ENCODE measurements at regions not wholly inside any gene's neighbourhood (a gene's known extent, or its start where the extent isn't known, plus 50 kb on each side); places are given as distances from the start of the nearest gene placed in this dataset.

DNA sequence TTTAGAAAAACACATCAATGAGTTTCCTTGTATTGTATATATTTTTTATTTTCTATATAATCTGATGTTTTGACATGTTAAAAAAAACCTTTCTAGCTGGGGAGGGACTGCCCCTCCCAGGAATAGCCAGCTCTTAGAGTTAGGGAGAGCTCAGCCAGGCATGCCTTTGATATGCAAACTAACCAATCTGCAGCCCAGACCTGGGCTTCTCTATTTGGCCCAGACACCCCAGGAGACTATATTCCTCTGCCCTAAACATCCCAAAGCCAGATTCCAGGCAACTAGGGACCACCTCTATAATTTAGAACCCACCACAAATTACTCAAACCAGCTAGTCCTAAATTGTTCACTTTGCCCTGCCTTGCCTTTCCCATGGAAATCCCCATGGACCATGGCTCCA is 390.9 kb upstream of the ADAMTS9 start:
- Histone ChIP-seq H3K27me3 (ENCODE audit: insufficient read depth, low read depth, severe bottlenecking) (no peaks in the 10 kb centered on the region), H3K36me3 (no peaks in the 10 kb centered on the region), H3K9me3 (ENCODE audit: severe bottlenecking) (no peaks in the 10 kb centered on the region), H3K27ac (no peak overlapping the region), H3K4me3 (ENCODE audit: low read depth, low read length) (no peak overlapping the region)
- TF ChIP-seq, protein P1, sequence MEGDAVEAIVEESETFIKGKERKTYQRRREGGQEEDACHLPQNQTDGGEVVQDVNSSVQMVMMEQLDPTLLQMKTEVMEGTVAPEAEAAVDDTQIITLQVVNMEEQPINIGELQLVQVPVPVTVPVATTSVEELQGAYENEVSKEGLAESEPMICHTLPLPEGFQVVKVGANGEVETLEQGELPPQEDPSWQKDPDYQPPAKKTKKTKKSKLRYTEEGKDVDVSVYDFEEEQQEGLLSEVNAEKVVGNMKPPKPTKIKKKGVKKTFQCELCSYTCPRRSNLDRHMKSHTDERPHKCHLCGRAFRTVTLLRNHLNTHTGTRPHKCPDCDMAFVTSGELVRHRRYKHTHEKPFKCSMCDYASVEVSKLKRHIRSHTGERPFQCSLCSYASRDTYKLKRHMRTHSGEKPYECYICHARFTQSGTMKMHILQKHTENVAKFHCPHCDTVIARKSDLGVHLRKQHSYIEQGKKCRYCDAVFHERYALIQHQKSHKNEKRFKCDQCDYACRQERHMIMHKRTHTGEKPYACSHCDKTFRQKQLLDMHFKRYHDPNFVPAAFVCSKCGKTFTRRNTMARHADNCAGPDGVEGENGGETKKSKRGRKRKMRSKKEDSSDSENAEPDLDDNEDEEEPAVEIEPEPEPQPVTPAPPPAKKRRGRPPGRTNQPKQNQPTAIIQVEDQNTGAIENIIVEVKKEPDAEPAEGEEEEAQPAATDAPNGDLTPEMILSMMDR (IDR thresholded peaks at IDR 0.05; ENCODE audit: low read depth, low read length), result no peak
- no peak for DNase-seq

DNA sequence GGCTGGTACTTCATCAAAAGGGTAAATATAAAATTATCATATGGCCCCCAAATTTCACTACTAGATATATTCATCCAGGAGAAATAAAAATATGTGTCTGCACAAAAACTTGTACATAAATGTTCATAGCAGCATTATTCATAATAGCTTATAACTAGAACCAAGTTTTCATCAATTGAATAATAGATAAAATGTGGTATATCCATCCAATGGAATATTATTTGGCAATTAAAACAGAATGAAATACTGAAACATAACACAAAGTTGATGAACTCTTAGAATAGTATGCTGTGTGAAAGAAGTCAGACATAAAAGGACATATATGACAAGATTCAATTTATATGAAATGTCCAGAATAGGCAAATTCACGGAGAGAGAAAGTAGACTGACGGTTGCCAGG is 389.3 kb upstream of the ADAMTS9 start:
- Histone ChIP-seq H3K4me3 (ENCODE audit: low read depth, low read length) (no peak overlapping the region), H3K9me3 (ENCODE audit: severe bottlenecking) (no peaks in the 10 kb centered on the region), H3K27me3 (ENCODE audit: insufficient read depth, low read depth, severe bottlenecking) (no peaks in the 10 kb centered on the region), H3K27ac (no peak overlapping the region), H3K36me3 (no peaks in the 10 kb centered on the region)
- TF ChIP-seq, protein P1 (IDR thresholded peaks at IDR 0.05; ENCODE audit: low read depth, low read length), result no peak
- no peak for DNase-seq

DNA sequence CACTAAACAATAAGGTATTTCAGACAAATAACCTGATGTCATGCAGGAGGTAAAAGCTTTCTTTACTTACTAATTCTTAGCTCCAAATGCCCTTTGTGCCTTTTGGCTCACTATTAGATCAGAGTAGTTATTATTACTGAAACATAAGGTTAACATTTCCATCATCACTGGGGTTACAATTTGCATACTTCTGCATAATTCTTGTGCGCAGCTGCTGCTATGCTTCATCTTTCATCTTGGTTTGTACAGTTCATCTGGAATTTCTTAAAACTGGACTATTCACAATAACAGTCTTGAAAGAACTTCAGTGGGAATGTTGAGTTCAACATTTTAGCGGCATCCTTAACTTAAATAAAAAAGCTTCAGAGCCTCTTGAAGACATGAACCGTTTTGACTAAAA is 383.2 kb upstream of the ADAMTS9 start:
- DNase-seq, result no peak
- TF ChIP-seq, protein P1 (IDR thresholded peaks at IDR 0.05; ENCODE audit: low read depth, low read length), result no peak
- H3K4me3 ChIP-seq (ENCODE audit: low read depth, low read length), result no peak overlapping the region
- no peaks in the 10 kb centered on the region for H3K27me3 ChIP-seq (ENCODE audit: insufficient read depth, low read depth, severe bottlenecking)
- no peak overlapping the region for H3K27ac ChIP-seq
- no peaks in the 10 kb centered on the region for H3K9me3 ChIP-seq (ENCODE audit: severe bottlenecking)
- H3K36me3 ChIP-seq, result no peaks in the 10 kb centered on the region

DNA sequence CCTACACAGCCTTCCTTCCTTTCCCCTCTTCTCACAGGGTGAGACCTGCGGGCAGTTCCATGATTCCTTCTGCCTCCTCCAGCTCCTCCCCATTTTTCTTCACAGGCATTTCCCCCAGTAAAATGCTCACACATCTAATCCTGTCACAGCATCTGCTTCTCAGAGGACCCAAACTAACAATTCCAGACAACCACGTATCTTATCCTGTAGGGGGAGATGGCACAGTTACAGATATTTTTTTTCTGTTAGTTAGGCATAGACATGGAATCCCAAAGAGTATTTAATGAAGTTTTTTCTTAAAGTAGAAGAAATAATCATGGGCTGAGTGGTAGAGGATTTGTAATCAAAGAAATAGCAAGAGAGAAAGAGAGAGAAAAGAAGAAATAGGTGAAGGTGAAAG is 373.1 kb upstream of the ADAMTS9 start:
- no peaks in the 10 kb centered on the region for H3K9me3 ChIP-seq (ENCODE audit: severe bottlenecking)
- H3K27me3 ChIP-seq (ENCODE audit: insufficient read depth, low read depth, severe bottlenecking), result no peaks in the 10 kb centered on the region
- no peaks in the 10 kb centered on the region for H3K36me3 ChIP-seq
- H3K4me3 ChIP-seq (ENCODE audit: low read depth, low read length), result no peak overlapping the region
- H3K27ac ChIP-seq, result no peak overlapping the region
- no peak for DNase-seq
- TF ChIP-seq, protein P1 (IDR thresholded peaks at IDR 0.05; ENCODE audit: low read depth, low read length), result no peak

DNA sequence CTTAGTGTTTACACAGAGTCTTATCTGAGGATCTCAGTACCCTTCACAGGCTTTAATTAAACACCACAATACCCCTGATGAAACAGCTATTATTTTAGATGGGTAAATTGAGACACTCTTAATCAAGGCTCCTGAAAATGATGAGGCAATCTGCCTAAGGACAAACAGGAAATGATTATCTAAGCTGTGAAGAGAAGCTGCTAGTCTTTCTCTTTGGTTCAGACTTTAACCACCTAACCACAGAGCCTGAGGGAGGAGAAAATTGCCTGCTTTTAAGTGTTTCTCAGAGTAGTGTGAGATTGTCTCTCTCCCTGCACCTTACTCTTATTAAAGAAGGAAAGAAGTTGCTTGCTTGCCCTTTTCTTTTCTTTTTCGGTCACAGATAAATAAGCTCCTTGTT is 364.3 kb upstream of the ADAMTS9 start:
- Histone ChIP-seq H3K27ac (no peak overlapping the region), H3K4me3 (ENCODE audit: low read depth, low read length) (no peak overlapping the region), H3K9me3 (ENCODE audit: severe bottlenecking) (no peaks in the 10 kb centered on the region), H3K27me3 (ENCODE audit: insufficient read depth, low read depth, severe bottlenecking) (no peaks in the 10 kb centered on the region), H3K36me3 (no peaks in the 10 kb centered on the region)
- DNase-seq, result no peak
- TF ChIP-seq, protein P1 (IDR thresholded peaks at IDR 0.05; ENCODE audit: low read depth, low read length), result no peak

DNA sequence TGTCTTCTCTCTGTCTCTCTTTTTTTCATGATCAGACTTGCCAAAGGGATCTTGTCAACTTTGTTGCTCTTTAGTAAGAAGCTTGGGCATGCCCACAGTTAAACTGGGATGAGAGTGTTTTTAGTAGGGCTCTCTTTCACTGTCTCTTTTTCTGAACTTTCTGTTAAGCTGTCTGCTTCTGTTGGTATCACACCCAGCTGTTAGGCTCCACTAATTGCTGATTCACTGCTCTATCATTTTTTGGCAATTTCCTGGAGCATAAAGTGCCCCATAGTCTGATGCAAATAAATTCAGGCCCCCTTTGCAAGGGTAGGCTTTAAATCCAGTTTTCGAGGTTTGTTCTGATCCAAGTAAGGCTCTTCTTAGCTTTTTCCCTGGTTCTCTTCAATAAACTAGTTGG is 360.4 kb upstream of the ADAMTS9 start:
- H3K36me3 ChIP-seq, result no peaks in the 10 kb centered on the region
- H3K27me3 ChIP-seq (ENCODE audit: insufficient read depth, low read depth, severe bottlenecking), result no peaks in the 10 kb centered on the region
- H3K27ac ChIP-seq, result no peak overlapping the region
- H3K4me3 ChIP-seq (ENCODE audit: low read depth, low read length), result no peak overlapping the region
- TF ChIP-seq, protein P1 (IDR thresholded peaks at IDR 0.05; ENCODE audit: low read depth, low read length), result no peak
- peaks cover 4% of the 10 kb centered on the region for H3K9me3 ChIP-seq (ENCODE audit: severe bottlenecking)
- no peak for DNase-seq

Data from WERI-Rb-1 (cell line).